Prostate gland (tissue), 2 donors: ENCODE measurements at regions not wholly inside any gene's neighbourhood (a gene's known extent, or its start where the extent isn't known, plus 50 kb on each side); places are given as distances from the start of the nearest gene placed in this dataset.

ENCODE experiments used
- DNase-seq: peaks from one replicate; pipeline ENCODE4 v3.0.0-alpha.2; 2019; ENCODE audit warnings: low spot score
- H3K27ac ChIP-seq, 2 donors: fragments of 200-600 bp; sonication (generic); 2 replicates each; pipeline ENCODE4 v1.5.1; 2017 to 2019
- H3K27me3 ChIP-seq: fragments of 200-600 bp; sonication (generic); replicated peaks from 2 replicates; pipeline ENCODE4 v1.5.1; 2019; ENCODE audit not compliant: insufficient read depth
- H3K36me3 ChIP-seq, 2 donors: fragments of 200-600 bp; sonication (generic); 1 replicate in 1 of 2; 2 replicates in 1 of 2; pipeline versions ENCODE4 v1.5.1 to v1.8.1; 2017 to 2019
- H3K4me1 ChIP-seq: fragments of 200-600 bp; sonication (generic); replicated peaks from 2 replicates; pipeline ENCODE4 v1.5.1; 2019
- H3K4me3 ChIP-seq, 2 donors: fragments of 200-600 bp; sonication (generic); 2 replicates each; pipeline ENCODE4 v1.5.1; 2017 to 2019
- H3K9me3 ChIP-seq: fragments of 200-600 bp; sonication (generic); 2 replicates; pipeline ENCODE4 v1.5.1; 2017
- CTCF ChIP-seq, 4 experiments: fragments of 200-600 bp in 2 of 4; fragments of 450-650 bp in 2 of 4; sonication (generic) in 2 of 4; IDR thresholded peaks; 1 replicate in 3 of 4; 2 replicates in 1 of 4; pipeline ENCODE4 v1.5.1; 2016 to 2019; ENCODE audit warnings: antibody characterized with exemption in 4 of 4, mild to moderate bottlenecking in 2 of 4, moderate library complexity in 2 of 4
- POLR2A ChIP-seq: fragments of 450-650 bp; IDR thresholded peaks from one replicate; pipeline ENCODE4 v1.6.1; 2016; ENCODE audit warnings: antibody characterized with exemption, mild to moderate bottlenecking
- POLR2AphosphoS5 ChIP-seq: sonication (generic); formaldehyde crosslinking; IDR thresholded peaks from one replicate; pipeline ENCODE4 v1.6.1; 2017; ENCODE audit warnings: antibody characterized with exemption
- WGBS: methylation state at CpG from one replicate; pipeline ENCODE4 v1.1.5; 2018; 5-methylcytosine and 5-hydroxymethylcytosine counted together
- intact Hi-C: fragments of 100-400 bp; cut with DNase I; formaldehyde crosslinking; loops from one replicate; pipeline ENCODE4 v1.14.2; 2022

- Histone ChIP-seq H3K27me3 (no peaks in the 10 kb centered on the region), H3K27ac (no peak overlapping the region), H3K36me3 (no peaks in the 10 kb centered on the region), H3K9me3 (no peaks in the 10 kb centered on the region), H3K4me1 (no peaks in the 10 kb centered on the region), H3K4me3 (no peak overlapping the region)
- intact Hi-C loops, result loop anchor here (10.0 kb wide), 1 partner anchor 378 kb away; no protein-coding TSS in a partner anchor
- TF ChIP-seq CTCF (IDR thresholded peaks at IDR 0.05) (no peak), POLR2A (no peak), POLR2AphosphoS5 (no peak)
- WGBS, result 92% methylated on average over 2 of the region's 2 CpGs
- DNase-seq, result no peak
Observed at GRCh38 chr2:19742872-19743271, 158.9 kb downstream of the TTC32 start.

GRCh38 chr2:19739256-19739655, 162.5 kb downstream of the TTC32 start:
- H3K27ac ChIP-seq, result peak overlapping the region in 1 of 2 donors; percentile 42
- no peaks in the 10 kb centered on the region for H3K36me3 ChIP-seq
- intact Hi-C loops, result no loop called here
- TF ChIP-seq CTCF (IDR thresholded peaks at IDR 0.05) (no peak), POLR2AphosphoS5 (no peak), POLR2A (no peak)
- no peaks in the 10 kb centered on the region for H3K27me3 ChIP-seq
- no peak overlapping the region for H3K4me3 ChIP-seq
- no peak for DNase-seq
- WGBS, result 81% methylated on average over 2 of the region's 2 CpGs
- H3K9me3 ChIP-seq, result no peaks in the 10 kb centered on the region
- no peaks in the 10 kb centered on the region for H3K4me1 ChIP-seq

DNA sequence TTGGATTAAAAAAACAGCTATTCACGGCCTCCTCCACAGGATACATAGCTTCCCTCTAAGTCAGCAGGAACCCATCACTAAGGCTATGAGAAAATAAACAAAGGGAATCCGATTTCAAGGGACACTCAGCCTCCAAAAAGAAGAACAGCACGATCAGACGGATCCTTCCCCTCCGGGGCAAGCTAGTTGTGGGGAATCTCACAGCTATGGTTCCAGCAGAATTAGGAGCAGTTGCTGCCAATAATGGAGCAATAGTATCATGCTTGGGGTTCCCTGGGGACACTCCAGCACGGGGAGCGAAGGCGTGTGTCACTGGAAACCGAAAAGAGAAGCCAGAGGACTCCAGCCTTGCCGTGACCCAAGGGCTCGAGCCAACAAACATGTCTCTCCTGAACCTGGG, 163.1 kb downstream of the TTC32 start:
- WGBS, result 47% methylated on average over 11 of the region's 11 CpGs
- no peaks in the 10 kb centered on the region for H3K9me3 ChIP-seq
- intact Hi-C loops, result no loop called here
- no peaks in the 10 kb centered on the region for H3K4me1 ChIP-seq
- no peaks in the 10 kb centered on the region for H3K36me3 ChIP-seq
- no peaks in the 10 kb centered on the region for H3K27me3 ChIP-seq
- TF ChIP-seq CTCF (IDR thresholded peaks at IDR 0.05) (no peak), POLR2AphosphoS5 (peak; percentile 28)
- no peak for DNase-seq
- no peak overlapping the region for H3K4me3 ChIP-seq
- H3K27ac ChIP-seq, result peak overlapping the region in 1 of 2 donors; percentile 42

DNA sequence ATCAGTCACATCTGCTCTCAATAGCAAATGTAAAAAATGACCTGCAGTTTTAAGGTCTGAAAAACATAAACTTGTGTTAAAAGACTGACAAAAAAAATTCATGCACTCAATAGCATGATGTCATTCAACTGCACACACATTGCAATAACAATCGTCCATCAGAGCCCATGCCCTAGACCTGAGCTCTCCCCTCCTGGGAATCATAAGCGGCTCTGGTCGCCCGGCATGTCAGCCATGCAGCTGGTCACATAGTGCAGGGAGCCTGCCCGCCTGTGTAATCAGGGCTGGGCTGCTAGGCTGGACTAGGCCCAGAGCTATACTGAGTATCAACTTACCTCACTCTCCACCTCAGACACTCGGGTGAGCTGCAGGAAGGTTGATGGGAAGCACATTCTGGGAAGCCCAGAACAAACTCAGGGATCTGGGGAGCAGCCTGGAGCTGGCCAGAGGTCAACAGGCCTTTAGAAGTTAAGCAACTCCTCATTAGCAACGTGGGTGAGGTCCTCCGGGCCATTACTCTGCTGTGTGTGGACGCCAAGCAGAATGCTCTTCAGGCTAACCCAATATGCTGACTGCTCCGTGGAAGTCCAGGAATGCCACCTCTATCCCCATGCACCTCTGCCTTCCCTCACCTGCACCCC, 165.5 kb downstream of the TTC32 start:
- H3K36me3 ChIP-seq, result no peaks in the 10 kb centered on the region
- H3K9me3 ChIP-seq, result no peaks in the 10 kb centered on the region
- H3K4me3 ChIP-seq, result no peak overlapping the region
- DNase-seq, result no peak
- TF ChIP-seq CTCF (IDR thresholded peaks at IDR 0.05) (no peak), POLR2AphosphoS5 (no peak), POLR2A (no peak)
- 86% methylated on average over 10 of the region's 10 CpGs for WGBS
- no peaks in the 10 kb centered on the region for H3K4me1 ChIP-seq
- intact Hi-C loops, result no loop called here
- H3K27ac ChIP-seq, result no peak overlapping the region
- no peaks in the 10 kb centered on the region for H3K27me3 ChIP-seq

GRCh38 chr2:19733951-19734425, 167.8 kb downstream of the TTC32 start:
- Histone ChIP-seq H3K27me3 (no peaks in the 10 kb centered on the region), H3K27ac (no peak overlapping the region), H3K4me3 (no peak overlapping the region), H3K4me1 (no peaks in the 10 kb centered on the region), H3K36me3 (no peaks in the 10 kb centered on the region), H3K9me3 (no peaks in the 10 kb centered on the region)
- intact Hi-C loops, result no loop called here
- TF ChIP-seq POLR2AphosphoS5, result peak; percentile 41
- TF ChIP-seq POLR2A, result no peak
- no peak for TF ChIP-seq CTCF (IDR thresholded peaks at IDR 0.05)
- WGBS, result 59% methylated on average over 3 of the region's 3 CpGs
- no peak for DNase-seq
